ENCODE measurements at regions not wholly inside any gene's neighbourhood (a gene's known extent, or its start where the extent isn't known, plus 50 kb on each side); places are given as distances from the start of the nearest gene placed in this dataset.

- Mint-ChIP-seq H3K4me1 (ENCODE audit: low read depth) (no peaks in the 10 kb centered on the region), H3K4me3 (no peak overlapping the region), H3K9me3 (no peaks in the 10 kb centered on the region), H3K36me3 (ENCODE audit: low read depth) (no peaks in the 10 kb centered on the region), H3K27me3 (ENCODE audit: low read depth) (no peaks in the 10 kb centered on the region), H3K27ac (no peak overlapping the region)
- no peak for DNase-seq (ENCODE audit: low spot score)
Observed at GRCh38 chr20:12044969-12045368, 127.3 kb downstream of the BTBD3 start.

DNA sequence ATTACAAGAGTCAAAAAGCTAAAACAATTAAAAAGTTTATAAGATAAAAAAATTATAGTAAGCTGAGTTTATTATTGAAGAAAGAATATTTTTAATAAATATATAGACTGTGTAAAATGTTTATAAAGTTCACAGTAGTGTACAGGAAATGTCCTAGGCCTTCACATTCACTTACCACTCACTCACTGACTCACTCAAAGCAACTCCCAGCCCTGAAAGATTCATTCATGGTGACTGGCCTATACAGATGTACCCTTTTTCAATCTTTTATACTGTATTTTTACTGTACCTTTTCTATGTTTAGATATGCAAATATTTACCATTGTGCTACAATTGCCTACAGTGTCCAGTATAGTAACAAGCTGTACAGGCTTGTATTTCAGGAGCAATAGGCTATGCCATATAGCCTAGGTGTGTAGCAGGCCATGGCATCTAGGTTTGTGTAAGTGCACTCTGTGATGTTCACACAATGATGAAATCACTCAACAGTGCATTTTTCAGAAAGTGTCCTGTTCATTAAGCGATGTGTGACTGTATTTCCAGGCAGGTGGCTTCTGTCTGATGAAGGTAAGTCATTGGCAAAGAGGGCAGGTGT lies 130.2 kb downstream of the BTBD3 start:
- no peak for DNase-seq (ENCODE audit: low spot score)
- no peaks in the 10 kb centered on the region for H3K27me3 Mint-ChIP-seq (ENCODE audit: low read depth)
- H3K9me3 Mint-ChIP-seq = no peaks in the 10 kb centered on the region
- H3K4me1 Mint-ChIP-seq (ENCODE audit: low read depth) = no peaks in the 10 kb centered on the region
- H3K36me3 Mint-ChIP-seq (ENCODE audit: low read depth) = no peaks in the 10 kb centered on the region
- H3K27ac Mint-ChIP-seq = no peak overlapping the region
- no peak overlapping the region for H3K4me3 Mint-ChIP-seq

DNA sequence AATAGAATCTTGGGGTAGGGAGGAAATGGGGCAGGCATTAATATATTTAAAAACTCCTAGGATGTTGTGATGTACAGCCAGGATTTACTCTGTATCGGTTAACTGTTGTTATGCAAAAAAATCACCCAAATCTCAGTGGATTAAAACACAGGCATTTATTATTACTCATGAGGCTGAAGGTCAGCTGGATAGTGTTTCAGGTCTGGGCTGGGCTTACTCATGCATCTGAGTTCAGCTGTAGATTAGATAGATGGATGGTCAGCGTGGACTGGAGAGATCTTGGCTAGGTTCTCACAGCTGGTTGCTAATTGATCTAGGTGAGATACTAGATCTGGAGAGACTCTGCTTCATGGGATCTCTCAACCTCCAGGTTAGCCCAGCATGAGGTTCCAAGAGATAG lies 131.4 kb downstream of the BTBD3 start:
- H3K9me3 Mint-ChIP-seq = no peaks in the 10 kb centered on the region
- DNase-seq (ENCODE audit: low spot score) = no peak

GRCh38 chr20:12051206-12052163 lies 133.8 kb downstream of the BTBD3 start:
- DNase-seq (ENCODE audit: low spot score) = no peak
- Mint-ChIP-seq H3K27me3 (ENCODE audit: low read depth) (no peaks in the 10 kb centered on the region), H3K36me3 (ENCODE audit: low read depth) (no peaks in the 10 kb centered on the region), H3K4me1 (ENCODE audit: low read depth) (peaks cover 8% of the 10 kb centered on the region), H3K9me3 (no peaks in the 10 kb centered on the region), H3K4me3 (no peak overlapping the region), H3K27ac (no peak overlapping the region)

More for the DNA sequence above, 131.4 kb downstream of the BTBD3 start:
- peaks cover 5% of the 10 kb centered on the region for H3K4me1 Mint-ChIP-seq (ENCODE audit: low read depth)
- no peaks in the 10 kb centered on the region for H3K36me3 Mint-ChIP-seq (ENCODE audit: low read depth)
- H3K4me3 Mint-ChIP-seq = no peak overlapping the region
- no peaks in the 10 kb centered on the region for H3K27me3 Mint-ChIP-seq (ENCODE audit: low read depth)
- H3K27ac Mint-ChIP-seq = no peak overlapping the region

DNA sequence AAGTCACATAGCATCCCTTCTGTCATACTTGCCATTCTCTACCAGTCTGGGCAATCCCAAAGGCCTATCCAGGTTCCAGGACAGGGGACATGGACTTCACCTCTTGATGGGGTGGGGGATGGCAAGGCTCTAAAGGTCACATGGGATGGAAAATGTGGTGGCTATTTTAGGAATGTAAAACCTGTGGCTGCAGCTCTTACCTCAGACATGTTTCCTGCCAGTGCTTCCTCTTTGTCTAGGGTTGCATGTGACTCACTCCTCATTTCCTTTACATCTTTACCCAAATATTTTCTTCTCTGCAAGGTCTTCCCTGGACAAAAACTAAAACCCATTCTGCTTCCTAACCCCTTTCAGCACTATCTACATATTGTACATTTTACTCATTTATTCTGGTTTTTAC lies 135.7 kb downstream of the BTBD3 start:
- Mint-ChIP-seq H3K27ac (no peak overlapping the region), H3K4me3 (no peak overlapping the region), H3K9me3 (no peaks in the 10 kb centered on the region), H3K4me1 (ENCODE audit: low read depth) (peaks cover 8% of the 10 kb centered on the region), H3K36me3 (ENCODE audit: low read depth) (no peaks in the 10 kb centered on the region), H3K27me3 (ENCODE audit: low read depth) (no peaks in the 10 kb centered on the region)
- no peak for DNase-seq (ENCODE audit: low spot score)

DNA sequence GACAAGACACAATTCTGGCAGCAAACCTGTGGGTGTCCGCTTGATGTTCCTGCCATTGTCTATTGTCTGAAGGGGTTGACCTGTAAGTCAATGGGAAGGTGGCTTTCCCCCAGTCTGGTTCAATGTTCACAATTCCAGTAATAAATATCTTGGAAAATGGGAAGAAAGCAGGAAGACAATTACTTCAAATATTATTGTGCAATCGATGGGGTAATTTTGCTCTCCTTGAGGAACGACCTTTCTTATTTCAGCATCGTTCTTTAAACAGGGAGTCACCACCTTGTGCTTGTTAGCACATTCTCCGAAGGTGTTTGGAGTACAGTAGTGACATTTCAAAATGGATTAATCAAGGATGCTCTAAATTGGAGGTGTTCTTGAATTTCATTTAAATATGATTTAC lies 136.9 kb downstream of the BTBD3 start:
- H3K4me3 Mint-ChIP-seq = no peak overlapping the region
- H3K4me1 Mint-ChIP-seq (ENCODE audit: low read depth) = peaks cover 8% of the 10 kb centered on the region
- H3K27me3 Mint-ChIP-seq (ENCODE audit: low read depth) = no peaks in the 10 kb centered on the region
- no peak for DNase-seq (ENCODE audit: low spot score)
- H3K27ac Mint-ChIP-seq = no peak overlapping the region
- no peaks in the 10 kb centered on the region for H3K9me3 Mint-ChIP-seq
- no peaks in the 10 kb centered on the region for H3K36me3 Mint-ChIP-seq (ENCODE audit: low read depth)

- no peak overlapping the region for H3K27ac Mint-ChIP-seq
- H3K4me1 Mint-ChIP-seq (ENCODE audit: low read depth) = peaks cover 8% of the 10 kb centered on the region
- H3K36me3 Mint-ChIP-seq (ENCODE audit: low read depth) = no peaks in the 10 kb centered on the region
- H3K4me3 Mint-ChIP-seq = no peak overlapping the region
- no peaks in the 10 kb centered on the region for H3K27me3 Mint-ChIP-seq (ENCODE audit: low read depth)
- peaks cover 6% of the 10 kb centered on the region for H3K9me3 Mint-ChIP-seq
- DNase-seq (ENCODE audit: low spot score) = no peak
Observed at GRCh38 chr20:12055161-12055560, 137.5 kb downstream of the BTBD3 start.

- H3K36me3 Mint-ChIP-seq (ENCODE audit: low read depth) = no peaks in the 10 kb centered on the region
- no peaks in the 10 kb centered on the region for H3K27me3 Mint-ChIP-seq (ENCODE audit: low read depth)
- H3K9me3 Mint-ChIP-seq = peaks cover 6% of the 10 kb centered on the region
- no peak overlapping the region for H3K4me3 Mint-ChIP-seq
- H3K27ac Mint-ChIP-seq = no peak overlapping the region
- peaks cover 8% of the 10 kb centered on the region for H3K4me1 Mint-ChIP-seq (ENCODE audit: low read depth)
- DNase-seq (ENCODE audit: low spot score) = no peak
Observed at GRCh38 chr20:12056839-12057238, 139.1 kb downstream of the BTBD3 start.

DNA sequence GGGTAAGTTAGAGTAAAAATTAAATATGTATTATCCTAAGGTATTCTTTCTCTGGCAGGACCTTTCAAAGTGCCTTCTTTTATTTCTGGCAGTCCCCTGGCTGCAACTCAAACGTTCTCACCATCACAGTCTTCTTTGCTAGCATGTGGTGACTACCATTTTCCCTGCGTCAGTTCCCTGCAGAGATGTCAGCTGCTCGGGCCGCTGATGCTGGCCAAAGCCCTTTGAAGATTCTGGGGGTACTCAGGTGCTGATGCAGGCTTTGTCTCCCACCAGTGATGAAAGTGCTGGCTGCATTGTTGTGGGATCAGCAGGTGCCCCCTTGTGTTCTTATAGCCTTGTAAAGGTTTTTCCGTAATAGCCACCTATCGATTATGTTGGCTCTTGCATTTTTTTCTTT lies 140.1 kb downstream of the BTBD3 start:
- H3K36me3 Mint-ChIP-seq (ENCODE audit: low read depth) = no peaks in the 10 kb centered on the region
- no peak overlapping the region for H3K4me3 Mint-ChIP-seq

DNA sequence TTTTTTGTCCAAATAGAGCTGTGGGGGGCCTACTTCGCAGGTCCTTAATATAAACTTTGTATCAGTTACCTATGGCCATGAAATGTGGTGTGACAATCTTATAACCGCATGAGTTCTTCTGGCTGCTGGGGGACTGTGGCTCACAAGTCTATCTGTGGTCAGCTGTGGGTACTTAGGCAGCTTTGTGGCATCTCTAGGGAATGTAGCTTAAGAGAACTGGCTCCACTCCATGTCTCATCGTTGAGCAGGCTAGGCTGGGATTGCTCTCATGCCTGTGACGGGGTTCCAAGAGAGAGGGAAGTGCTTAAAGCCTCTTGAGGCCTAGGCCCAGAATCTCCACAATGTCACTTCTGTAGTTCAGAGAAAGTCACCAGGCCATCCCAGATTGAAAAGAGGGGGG lies 140.5 kb downstream of the BTBD3 start:
- Mint-ChIP-seq H3K4me3 (no peak overlapping the region), H3K4me1 (ENCODE audit: low read depth) (peaks cover 6% of the 10 kb centered on the region), H3K27me3 (ENCODE audit: low read depth) (no peaks in the 10 kb centered on the region), H3K27ac (no peak overlapping the region), H3K36me3 (ENCODE audit: low read depth) (no peaks in the 10 kb centered on the region), H3K9me3 (peaks cover 6% of the 10 kb centered on the region)
- no peak for DNase-seq (ENCODE audit: low spot score)

More for the DNA sequence above, 140.1 kb downstream of the BTBD3 start:
- DNase-seq (ENCODE audit: low spot score) = no peak
- peaks cover 6% of the 10 kb centered on the region for H3K9me3 Mint-ChIP-seq
- peaks cover 8% of the 10 kb centered on the region for H3K4me1 Mint-ChIP-seq (ENCODE audit: low read depth)
- no peak overlapping the region for H3K27ac Mint-ChIP-seq
- H3K27me3 Mint-ChIP-seq (ENCODE audit: low read depth) = no peaks in the 10 kb centered on the region

DNA sequence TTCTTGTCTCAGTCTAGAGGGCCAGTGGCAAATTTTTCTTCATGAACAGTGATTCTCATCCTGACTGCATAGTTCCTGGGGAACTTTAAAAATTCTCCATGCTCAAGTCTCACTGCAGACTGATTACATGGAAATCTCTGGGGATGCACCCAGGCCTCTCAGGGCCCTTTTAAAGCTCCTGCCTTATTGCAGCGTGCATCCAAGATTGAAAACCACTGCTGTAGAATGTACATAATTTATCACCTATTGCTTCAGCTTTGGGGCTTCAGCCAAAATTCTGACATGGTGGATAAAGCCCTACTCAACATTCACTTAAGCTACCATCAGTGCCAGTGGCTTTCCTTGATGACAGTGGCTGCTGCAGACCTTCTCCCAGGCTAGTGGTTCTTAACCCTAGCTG lies 143.8 kb downstream of the BTBD3 start:
- Mint-ChIP-seq H3K36me3 (ENCODE audit: low read depth) (no peaks in the 10 kb centered on the region), H3K4me1 (ENCODE audit: low read depth) (no peaks in the 10 kb centered on the region), H3K9me3 (peaks cover 6% of the 10 kb centered on the region), H3K27ac (no peak overlapping the region), H3K27me3 (ENCODE audit: low read depth) (no peaks in the 10 kb centered on the region), H3K4me3 (no peak overlapping the region)
- DNase-seq (ENCODE audit: low spot score) = no peak

GRCh38 chr20:12063106-12063684 lies 145.5 kb downstream of the BTBD3 start:
- no peaks in the 10 kb centered on the region for H3K27me3 Mint-ChIP-seq (ENCODE audit: low read depth)
- H3K9me3 Mint-ChIP-seq = peaks cover 6% of the 10 kb centered on the region
- H3K4me1 Mint-ChIP-seq (ENCODE audit: low read depth) = no peaks in the 10 kb centered on the region
- H3K27ac Mint-ChIP-seq = no peak overlapping the region
- no peaks in the 10 kb centered on the region for H3K36me3 Mint-ChIP-seq (ENCODE audit: low read depth)
- H3K4me3 Mint-ChIP-seq = no peak overlapping the region
- DNase-seq (ENCODE audit: low spot score) = no peak

- no peaks in the 10 kb centered on the region for H3K27me3 Mint-ChIP-seq (ENCODE audit: low read depth)
- no peak for DNase-seq (ENCODE audit: low spot score)
- no peak overlapping the region for H3K4me3 Mint-ChIP-seq
- H3K27ac Mint-ChIP-seq = no peak overlapping the region
- peaks cover 6% of the 10 kb centered on the region for H3K9me3 Mint-ChIP-seq
- no peaks in the 10 kb centered on the region for H3K4me1 Mint-ChIP-seq (ENCODE audit: low read depth)
- no peaks in the 10 kb centered on the region for H3K36me3 Mint-ChIP-seq (ENCODE audit: low read depth)
Observed at GRCh38 chr20:12064540-12064939, 146.8 kb downstream of the BTBD3 start.

- no peaks in the 10 kb centered on the region for H3K4me1 Mint-ChIP-seq (ENCODE audit: low read depth)
- peaks cover 3% of the 10 kb centered on the region for H3K9me3 Mint-ChIP-seq
- no peak for DNase-seq (ENCODE audit: low spot score)
- no peak overlapping the region for H3K27ac Mint-ChIP-seq
- H3K4me3 Mint-ChIP-seq = no peak overlapping the region
- H3K36me3 Mint-ChIP-seq (ENCODE audit: low read depth) = no peaks in the 10 kb centered on the region
- H3K27me3 Mint-ChIP-seq (ENCODE audit: low read depth) = no peaks in the 10 kb centered on the region
Observed at GRCh38 chr20:12067686-12068085, 150.0 kb downstream of the BTBD3 start.
